SK-N-SH (cell line): ENCODE measurements at regions not wholly inside any gene's neighbourhood (a gene's known extent, or its start where the extent isn't known, plus 50 kb on each side); places are given as distances from the start of the nearest gene placed in this dataset.

Source experiments
- CTCF ChIA-PET: fragments of 300-600, 350-600 bp; formaldehyde crosslinking; extraction: SDS; loops from one replicate; lab custom pipeline; 2021; lab: Yijun Ruan, JAX
- POLR2A ChIA-PET: fragments of 350-600 bp; sonication (Branson Sonifier 250); formaldehyde crosslinking; extraction: SDS; loops from one replicate; lab custom pipeline; 2020; ENCODE audit warnings: antibody characterized with exemption, inconsistent platforms; lab: Yijun Ruan, JAX
- DNase-seq: peaks from one replicate; pipeline ENCODE4 v3.0.0; 2012
- H2AFZ ChIP-seq: fragments of 200-600 bp; sonication (generic); 2 replicates; pipeline ENCODE4 v1.8.1; 2016; ENCODE audit warnings: antibody characterized with exemption, mild to moderate bottlenecking, low read depth
- H3F3A ChIP-seq: fragments of 200-600 bp; sonication (generic); replicated peaks from 2 replicates; pipeline ENCODE3; 2016; ENCODE audit warnings: antibody characterized with exemption, mild to moderate bottlenecking; ENCODE audit not compliant: insufficient read depth
- H3K27ac ChIP-seq, 2 experiments: fragments of 200-500 bp in 1 of 2; fragments of 200-600 bp in 1 of 2; sonication (Bioruptor generic) in 1 of 2; sonication (generic), shearing (Covaris generic) in 1 of 2; 2 replicates each; pipeline versions ENCODE4 v1.5.1 to v1.6.1; 2014 to 2016; ENCODE audit warnings: low read depth in 2 of 2, inconsistent platforms in 1 of 2, low read length in 1 of 2, mild to moderate bottlenecking in 1 of 2, mixed read lengths in 1 of 2
- H3K27me3 ChIP-seq: fragments of 200-600 bp; sonication (generic), shearing (Covaris generic); 2 replicates; pipeline ENCODE4 v1.6.1; 2016; ENCODE audit warnings: mixed run types; ENCODE audit not compliant: insufficient read depth
- H3K36me3 ChIP-seq, 2 experiments: fragments of 200-500 bp in 1 of 2; fragments of 200-600 bp in 1 of 2; sonication (Bioruptor generic) in 1 of 2; sonication (generic) in 1 of 2; replicated peaks in 1 of 2; 2 replicates each; pipeline versions ENCODE3 to v1.5.1; 2014 to 2016; ENCODE audit warnings: low read length in 1 of 2, mild to moderate bottlenecking in 1 of 2; ENCODE audit not compliant: insufficient read depth in 2 of 2, control insufficient read depth in 1 of 2
- H3K4me1 ChIP-seq, 2 experiments: fragments of 200-500 bp in 1 of 2; fragments of 200-600 bp in 1 of 2; sonication (Bioruptor generic) in 1 of 2; sonication (generic), shearing (Covaris generic) in 1 of 2; 2 replicates each; pipeline versions ENCODE4 v1.5.1 to v1.6.1; 2014 to 2016; ENCODE audit warnings: low read depth in 1 of 2, low read length in 1 of 2, mixed run types in 1 of 2; ENCODE audit not compliant: insufficient read depth in 2 of 2, control insufficient read depth in 1 of 2
- H3K4me2 ChIP-seq: fragments of 200-600 bp; sonication (generic), shearing (Covaris generic); 2 replicates; pipeline ENCODE4 v1.6.1; 2017; ENCODE audit warnings: mixed run types
- H3K4me3 ChIP-seq, 2 experiments: fragments of 200-500 bp in 1 of 2; fragments of 200-600 bp in 1 of 2; sonication (Bioruptor generic) in 1 of 2; sonication (generic), shearing (Covaris generic) in 1 of 2; 2 replicates each; pipeline versions ENCODE4 v1.5.1 to v1.8.1; 2014 to 2016; ENCODE audit warnings: low read depth in 2 of 2, inconsistent platforms in 1 of 2, low read length in 1 of 2, mild to moderate bottlenecking in 1 of 2, mixed read lengths in 1 of 2, moderate library complexity in 1 of 2
- H3K79me2 ChIP-seq: fragments of 200-600 bp; sonication (generic); 2 replicates; pipeline ENCODE4 v1.8.1; 2017; ENCODE audit warnings: mild to moderate bottlenecking; ENCODE audit not compliant: insufficient read depth
- H3K9ac ChIP-seq: fragments of 200-600 bp; sonication (generic); 2 replicates; pipeline ENCODE4 v1.6.1; 2017; ENCODE audit warnings: mixed run types
- H3K9me2 ChIP-seq: fragments of 200-600 bp; sonication (generic); 2 replicates; pipeline ENCODE4 v1.6.1; 2017; ENCODE audit warnings: mixed run types
- H3K9me3 ChIP-seq: fragments of 200-600 bp; sonication (generic); 2 replicates; pipeline ENCODE4 v1.6.1; 2017; ENCODE audit warnings: mixed run types, mild to moderate bottlenecking, moderate library complexity
- H4K20me1 ChIP-seq: fragments of 200-600 bp; sonication (generic); 2 replicates; pipeline ENCODE4 v1.6.1; 2017; ENCODE audit warnings: mild to moderate bottlenecking, mixed run types; ENCODE audit not compliant: insufficient read depth
- EZH2phosphoT487 ChIP-seq: fragments of 200-600 bp; sonication (generic); IDR thresholded peaks from 2 replicates; pipeline ENCODE4 v1.6.1; 2017; ENCODE audit warnings: low read depth, mixed run types, mild to moderate bottlenecking, antibody characterized with exemption, moderate library complexity, borderline replicate concordance
- GABPA ChIP-seq: IDR thresholded peaks from 2 replicates; pipeline ENCODE4 v1.4.0; 2012; ENCODE audit warnings: low read depth, mild to moderate bottlenecking
- JUND ChIP-seq: IDR thresholded peaks from 2 replicates; pipeline ENCODE4 v1.4.0; 2012
- MAX ChIP-seq: IDR thresholded peaks from 2 replicates; pipeline ENCODE4 v1.4.0; 2012; ENCODE audit warnings: low read depth
- MEF2A ChIP-seq: IDR thresholded peaks from 2 replicates; pipeline ENCODE4 v1.4.0; 2012; ENCODE audit warnings: low read depth, borderline replicate concordance
- NFIC ChIP-seq: IDR thresholded peaks from 2 replicates; pipeline ENCODE4 v1.4.0; 2012; ENCODE audit warnings: borderline replicate concordance
- PBX3 ChIP-seq: IDR thresholded peaks from 2 replicates; pipeline ENCODE4; 2012
- RAD21 ChIP-seq: IDR thresholded peaks from 2 replicates; pipeline ENCODE4 v1.6.1; 2012; ENCODE audit warnings: mild to moderate bottlenecking, low read length
- RCOR1 ChIP-seq: fragments of 150-350 bp; IDR thresholded peaks from 2 replicates; pipeline ENCODE4 v1.6.1; 2017; ENCODE audit warnings: antibody characterized with exemption, low read length
- RFX5 ChIP-seq: IDR thresholded peaks from 2 replicates; pipeline ENCODE4 v1.6.1; 2012; ENCODE audit warnings: mild to moderate bottlenecking, improper control_type of control experiment, low read length
- RXRA ChIP-seq: IDR thresholded peaks from 2 replicates; pipeline ENCODE4 v1.4.0; 2012; ENCODE audit warnings: low read depth, mild to moderate bottlenecking, borderline replicate concordance
- SIN3A ChIP-seq: IDR thresholded peaks from 2 replicates; pipeline ENCODE4 v1.6.1; 2012; ENCODE audit warnings: low read depth, mild to moderate bottlenecking, low read length, moderate library complexity, borderline replicate concordance
- SMC3 ChIP-seq: IDR thresholded peaks from 2 replicates; pipeline ENCODE4 v1.6.1; 2012; ENCODE audit warnings: low read depth, low read length, improper control_type of control experiment
- TAF1 ChIP-seq: IDR thresholded peaks from 2 replicates; pipeline ENCODE4 v1.6.1; 2012; ENCODE audit warnings: low read depth, mild to moderate bottlenecking, low read length, moderate library complexity, borderline replicate concordance
- TCF12 ChIP-seq: IDR thresholded peaks from 2 replicates; pipeline ENCODE4 v1.4.0; 2012
- TEAD4 ChIP-seq: IDR thresholded peaks from 2 replicates; pipeline ENCODE4 v1.4.0; 2012; ENCODE audit warnings: mild to moderate bottlenecking, borderline replicate concordance; ENCODE audit not compliant: insufficient read depth
- USF2 ChIP-seq: fragments of 150-350 bp; IDR thresholded peaks from 2 replicates; pipeline ENCODE4 v1.6.1; 2017; ENCODE audit warnings: antibody characterized with exemption, low read length, low read depth, borderline replicate concordance
- YY1 ChIP-seq: IDR thresholded peaks from 2 replicates; pipeline ENCODE4 v1.4.0; 2012; ENCODE audit warnings: low read depth, mild to moderate bottlenecking
- WGBS: methylation state at CpG from one replicate; pipeline ENCODE4 v1.1.6; 2017; ENCODE audit warnings: low lambda C conversion rate; 5-methylcytosine and 5-hydroxymethylcytosine counted together

- Histone ChIP-seq H3K27ac (no peak overlapping the region), H3K9me3 (no peaks in the 10 kb centered on the region), H3K79me2 (no peaks in the 10 kb centered on the region), H3K4me2 (no peak overlapping the region), H3K27me3 (no peaks in the 10 kb centered on the region), H3K4me1 (no peaks in the 10 kb centered on the region), H3K36me3 (no peaks in the 10 kb centered on the region), H3K9ac (no peak overlapping the region), H3F3A (no peaks in the 10 kb centered on the region), H3K9me2 (no peaks in the 10 kb centered on the region), H2AFZ (no peak overlapping the region), H3K4me3 (no peak overlapping the region), H4K20me1 (no peaks in the 10 kb centered on the region)
- ChIA-PET POLR2A (no interaction called here), CTCF (no interaction called here)
- TF ChIP-seq RAD21: no peak
- no peak for DNase-seq
Measured at GRCh38 chr2:126029316-126029715, 626.6 kb upstream of the GYPC start.

- POLR2A ChIA-PET: no interaction called here
- H3F3A ChIP-seq: no peaks in the 10 kb centered on the region
- 0% methylated on average over 2 of the region's 2 CpGs for WGBS
- H3K36me3 ChIP-seq: no peaks in the 10 kb centered on the region
- H2AFZ ChIP-seq: no peak overlapping the region
- no peaks in the 10 kb centered on the region for H3K27me3 ChIP-seq
- H3K9me2 ChIP-seq: no peaks in the 10 kb centered on the region
- H3K79me2 ChIP-seq: no peaks in the 10 kb centered on the region
- TF ChIP-seq USF2 (no peak), JUND (no peak), NFIC (no peak), TAF1 (no peak), RFX5 (no peak), TCF12 (no peak), PBX3 (no peak), RCOR1 (no peak), TEAD4 (no peak), GABPA (no peak), EZH2phosphoT487 (no peak), YY1 (no peak), RXRA (no peak), SIN3A (no peak), SMC3 (no peak), MEF2A (no peak), MAX (no peak)
- CTCF ChIA-PET: no interaction called here
- H3K4me2 ChIP-seq: no peak overlapping the region
- no peaks in the 10 kb centered on the region for H3K9me3 ChIP-seq
- no peaks in the 10 kb centered on the region for H4K20me1 ChIP-seq
- no peaks in the 10 kb centered on the region; a peak in 1 of 4 replicates for H3K4me1 ChIP-seq
- no peak overlapping the region for H3K4me3 ChIP-seq
- DNase-seq: no peak
- H3K27ac ChIP-seq: no peak overlapping the region
- H3K9ac ChIP-seq: no peak overlapping the region
Measured at GRCh38 chr2:126038861-126039260, 617.1 kb upstream of the GYPC start.
